ENCODE measurements at regions not wholly inside any gene's neighbourhood (a gene's known extent, or its start where the extent isn't known, plus 50 kb on each side); places are given as distances from the start of the nearest gene placed in this dataset.

- DNase-seq (ENCODE audit: low spot score) (peak; percentile 96), ATAC-seq (peak; percentile 100), FAIRE-seq (peak; percentile 74)
- Histone ChIP-seq H3K9ac (ENCODE audit: insufficient read depth, low read depth, low read length) (peak overlapping the region; percentile 46), H3K36me3 (replicated peaks in 1 of 2; ENCODE audit: control insufficient read depth in 1 of 2, insufficient read depth in 2 of 2, low read length in 2 of 2) (no peaks in the 10 kb centered on the region), H3K27me3 (ENCODE audit: control insufficient read depth in 1 of 2, insufficient read depth in 2 of 2, low read length in 2 of 2) (no peaks in the 10 kb centered on the region; a peak in 1 of 5 replicates), H3K79me2 (ENCODE audit: insufficient read depth, low read length) (no peaks in the 10 kb centered on the region), H3K9me3 (ENCODE audit: low read length) (no peaks in the 10 kb centered on the region), H2AFZ (ENCODE audit: low read length) (peak overlapping the region; percentile 30), H3K4me3 (replicated peaks in 1 of 3; ENCODE audit: insufficient read depth in 1 of 3, low read depth in 2 of 3, low read length in 3 of 3) (peak overlapping the region; percentile 17 to 56 (median 20); a peak in 4 of 6 replicates), H3K4me1 (ENCODE audit: insufficient read depth, low read length) (peaks cover 57% of the 10 kb centered on the region), H3K4me2 (ENCODE audit: low read depth, low read length) (peak overlapping the region; percentile 77), H4K20me1 (ENCODE audit: insufficient read depth, low read length) (no peaks in the 10 kb centered on the region), H3K27ac (ENCODE audit: extremely low read length, insufficient read depth, low read length) (peak overlapping the region; percentile 77)
- TSS peak; percentile 98 for BruUV-seq (replicated peaks)
- CTCF ChIA-PET (ENCODE audit: low intra/inter-chr PET ratio, low total read pairs): interaction anchor here (0.9 kb wide), 1 partner anchor 13 kb away, joined by 3 read pairs; no protein-coding TSS in a partner anchor
- intact Hi-C loops (cut with micrococcal nuclease; ENCODE audit: unreplicated experiment): loop anchor here (1.0 to 10.0 kb wide), 4 partner anchors 9 to 943 kb away; partner anchors contain the start of gene NXT1
- WGBS (ENCODE audit: low lambda C conversion rate): 43% methylated on average over 12 of the region's 12 CpGs
- in situ Hi-C loops (cut with HindIII; ENCODE audit: extremely low pct_ligation_motif_present, low pct_unique_long_range_greater_than_20kb): no loop called here
- POLR2A ChIA-PET: interaction anchor here (0.8 to 4.1 kb wide), 16 partner anchors 8 to 938 kb away, joined by 3 to 55 read pairs (median 5); partner anchors contain the start of genes FOXA2 and NXT1
- peak; percentile 83; the same call in 1 of the 2 replicates for TF ChIP-seq SNAPC4 (CRISPR knock-in tag; IDR thresholded peaks at IDR 0.05)
- peak; percentile 79; the same call in 1 of the 2 replicates for TF ChIP-seq ZNF691 (CRISPR knock-in tag; IDR thresholded peaks at IDR 0.05; ENCODE audit: borderline replicate concordance, low read depth)
- TF ChIP-seq SP1 (IDR thresholded peaks at IDR 0.05): no peak
- peak; percentile 41; the same call in 1 of the 2 replicates for TF ChIP-seq SP1 (CRISPR knock-in tag; IDR thresholded peaks at IDR 0.05)
- peak; percentile 75; the same call in 1 of the 2 replicates for TF ChIP-seq KMT2A (CRISPR knock-in tag; IDR thresholded peaks at IDR 0.05)
- no peak for TF ChIP-seq NPAS2 (CRISPR knock-in tag; IDR thresholded peaks at IDR 0.05; ENCODE audit: borderline replicate concordance)
- peak; percentile 15; the same call in 1 of the 2 replicates for TF ChIP-seq SMC3 (IDR thresholded peaks at IDR 0.05; ENCODE audit: low read length)
- no peak; the same call in 1 of the 2 replicates for TF ChIP-seq HOXA3 (CRISPR knock-in tag; IDR thresholded peaks at IDR 0.05)
- no peak for TF ChIP-seq ZNF740 (CRISPR knock-in tag; IDR thresholded peaks at IDR 0.05)
- TF ChIP-seq ZNF142 (CRISPR knock-in tag; IDR thresholded peaks at IDR 0.05): no peak
Measured at GRCh38 chr20:22411627-22412450, 172.5 kb downstream of the FOXA2 start.

Data from HepG2 (cell line).